GM12875 (cell line): ENCODE measurements at regions not wholly inside any gene's neighbourhood (a gene's known extent, or its start where the extent isn't known, plus 50 kb on each side); places are given as distances from the start of the nearest gene placed in this dataset.

Experiments
- H3K4me3 ChIP-seq: one replicate; pipeline ENCODE4 v1.5.1; 2011; ENCODE audit warnings: low read depth, low read length, control low read depth
- TF ChIP-seq, protein P1 (sequence below): IDR thresholded peaks from 2 replicates; pipeline ENCODE4 v1.5.1; 2011; ENCODE audit warnings: low read depth, mild to moderate bottlenecking, control low read depth, inconsistent platforms, low read length, moderate library complexity, borderline replicate concordance; ENCODE audit not compliant: insufficient read depth

DNA sequence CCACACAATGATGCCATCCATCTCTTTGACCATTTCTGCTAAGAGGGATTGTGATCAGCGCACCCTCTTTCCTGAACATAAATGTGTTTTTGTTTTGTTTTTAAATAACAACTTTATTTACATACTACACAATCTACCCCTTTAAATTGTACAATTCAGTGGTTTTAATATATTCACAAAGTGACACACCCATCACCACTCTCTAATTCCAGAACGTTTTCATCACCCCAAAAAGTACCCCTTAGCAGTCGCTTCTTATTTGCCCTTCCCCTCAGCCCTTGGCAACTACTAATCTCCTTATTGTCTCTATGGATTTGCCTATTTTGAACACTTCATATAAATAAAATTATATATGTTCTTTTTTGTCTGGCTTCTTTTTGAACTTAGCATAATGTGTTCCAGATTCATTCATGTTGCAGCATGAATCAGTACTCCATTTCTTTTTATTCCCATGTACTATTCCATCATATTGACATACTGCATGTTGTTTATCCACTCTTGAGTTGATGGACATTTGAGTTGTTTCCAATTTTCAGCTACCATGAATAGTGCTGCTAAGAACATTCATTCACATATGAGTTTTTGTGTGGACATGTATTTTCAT is 150.9 kb upstream of the NABP1 start:
- TF ChIP-seq, protein P1, sequence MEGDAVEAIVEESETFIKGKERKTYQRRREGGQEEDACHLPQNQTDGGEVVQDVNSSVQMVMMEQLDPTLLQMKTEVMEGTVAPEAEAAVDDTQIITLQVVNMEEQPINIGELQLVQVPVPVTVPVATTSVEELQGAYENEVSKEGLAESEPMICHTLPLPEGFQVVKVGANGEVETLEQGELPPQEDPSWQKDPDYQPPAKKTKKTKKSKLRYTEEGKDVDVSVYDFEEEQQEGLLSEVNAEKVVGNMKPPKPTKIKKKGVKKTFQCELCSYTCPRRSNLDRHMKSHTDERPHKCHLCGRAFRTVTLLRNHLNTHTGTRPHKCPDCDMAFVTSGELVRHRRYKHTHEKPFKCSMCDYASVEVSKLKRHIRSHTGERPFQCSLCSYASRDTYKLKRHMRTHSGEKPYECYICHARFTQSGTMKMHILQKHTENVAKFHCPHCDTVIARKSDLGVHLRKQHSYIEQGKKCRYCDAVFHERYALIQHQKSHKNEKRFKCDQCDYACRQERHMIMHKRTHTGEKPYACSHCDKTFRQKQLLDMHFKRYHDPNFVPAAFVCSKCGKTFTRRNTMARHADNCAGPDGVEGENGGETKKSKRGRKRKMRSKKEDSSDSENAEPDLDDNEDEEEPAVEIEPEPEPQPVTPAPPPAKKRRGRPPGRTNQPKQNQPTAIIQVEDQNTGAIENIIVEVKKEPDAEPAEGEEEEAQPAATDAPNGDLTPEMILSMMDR: no peak
- H3K4me3 ChIP-seq: no peak overlapping the region

DNA sequence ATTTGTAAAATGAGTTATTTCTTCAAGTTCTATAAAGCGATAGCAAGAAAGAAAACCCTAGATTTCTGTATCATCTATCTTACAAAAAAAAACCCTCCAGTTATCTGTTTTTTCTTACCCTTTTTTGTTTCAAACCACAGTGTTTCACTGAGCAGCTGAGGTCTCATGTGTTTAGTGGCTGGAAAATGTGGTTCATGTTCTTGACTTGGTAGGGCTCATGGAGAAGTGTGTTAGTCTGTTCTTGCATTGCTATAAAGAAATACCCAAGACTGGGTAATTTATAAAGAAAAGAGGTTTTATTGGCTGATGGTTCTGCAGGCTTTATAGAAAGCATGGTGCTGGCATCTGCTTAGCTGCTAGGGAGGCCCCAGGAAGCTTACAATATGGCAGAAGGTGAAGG is 147.3 kb upstream of the NABP1 start:
- no peak overlapping the region for H3K4me3 ChIP-seq
- TF ChIP-seq, protein P1: no peak

DNA sequence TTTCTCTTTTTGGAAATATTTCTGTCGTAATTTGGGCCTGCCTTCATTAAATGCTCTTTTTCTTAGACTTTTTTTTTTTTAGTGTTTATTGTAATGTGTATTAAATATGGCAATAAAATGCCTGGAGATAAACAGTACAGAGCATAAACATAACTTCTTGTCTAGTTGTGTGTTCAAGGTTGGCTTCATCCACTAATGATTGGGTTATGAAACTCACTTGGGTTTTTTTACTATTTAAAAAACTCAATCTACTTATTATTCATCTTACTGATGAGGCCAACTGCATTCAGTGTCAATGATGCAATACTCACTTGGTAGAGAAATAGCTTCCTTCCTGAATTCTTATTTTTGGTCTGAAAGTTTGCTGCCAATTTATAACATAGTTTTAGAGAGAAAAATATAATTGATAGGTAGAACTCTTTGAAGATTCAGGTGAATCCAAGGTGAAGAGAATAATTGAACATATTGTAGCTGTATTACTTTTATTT is 144.2 kb upstream of the NABP1 start:
- no peak overlapping the region for H3K4me3 ChIP-seq
- TF ChIP-seq, protein P1: no peak

DNA sequence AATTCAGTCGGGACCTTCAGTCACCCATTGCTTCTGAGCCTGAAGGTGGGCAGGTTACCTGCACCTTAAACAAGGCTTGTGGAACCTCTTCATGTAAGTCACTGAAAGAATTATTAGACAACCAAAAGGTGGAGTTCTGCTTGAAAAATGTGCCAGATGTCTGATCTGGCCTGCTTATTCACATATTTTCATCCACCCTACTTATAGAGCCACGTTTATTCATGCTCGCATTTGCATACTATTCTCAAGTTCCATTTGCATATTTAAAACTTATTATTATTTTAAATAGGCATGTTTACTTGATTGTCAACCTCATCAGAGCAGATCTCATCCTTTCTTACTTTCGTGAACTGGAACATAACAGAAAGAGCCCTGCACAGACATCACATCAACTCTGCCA is 140.0 kb upstream of the NABP1 start:
- H3K4me3 ChIP-seq: no peak overlapping the region
- TF ChIP-seq, protein P1: no peak

DNA sequence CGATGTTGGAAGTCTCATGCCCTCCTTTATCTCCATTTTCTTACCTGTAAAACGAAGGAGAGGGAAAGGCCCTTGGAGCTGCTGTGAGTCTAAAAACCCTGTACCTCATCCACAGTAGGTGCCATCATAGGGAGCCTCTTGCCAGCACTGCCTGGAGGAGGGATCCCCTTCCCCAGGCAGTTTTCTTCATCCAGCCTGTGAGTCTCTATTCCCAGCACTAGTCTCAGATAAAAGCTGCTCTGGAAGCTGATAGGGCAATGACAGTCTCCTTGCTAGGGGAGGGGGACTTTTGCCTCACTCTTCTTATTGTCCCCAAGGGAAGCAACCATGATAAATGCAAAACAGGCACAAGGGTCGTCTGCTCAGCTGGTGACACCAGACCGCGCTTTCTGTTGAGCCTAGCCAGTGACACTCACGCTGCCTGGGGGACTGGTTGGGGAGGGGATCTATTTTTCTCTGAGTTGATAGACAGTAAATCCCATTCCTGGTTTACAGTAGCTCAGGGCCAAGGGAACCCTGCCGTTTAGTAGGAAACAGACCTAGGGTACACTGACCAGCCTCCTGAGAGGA is 139.5 kb upstream of the NABP1 start:
- no peak overlapping the region for H3K4me3 ChIP-seq
- TF ChIP-seq, protein P1: no peak

DNA sequence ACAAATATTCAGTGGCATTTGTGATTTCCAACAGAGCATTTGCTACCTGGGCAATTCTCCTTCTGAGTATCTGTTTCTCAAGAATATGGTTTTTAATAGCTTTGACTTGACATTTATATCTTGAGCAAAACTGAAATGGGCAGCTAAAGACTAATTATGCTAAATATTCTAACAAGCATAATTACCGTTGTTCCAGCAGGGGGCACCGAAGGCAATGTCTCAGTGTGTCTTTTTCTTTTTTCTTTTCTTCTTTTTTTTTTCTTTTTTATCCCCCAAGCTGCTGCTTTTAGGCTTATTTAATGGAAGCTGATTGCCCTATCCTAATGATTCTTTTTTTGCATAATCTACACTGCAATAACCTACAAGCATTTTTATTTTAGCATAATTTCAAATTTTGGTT is 138.9 kb upstream of the NABP1 start:
- no peak overlapping the region for H3K4me3 ChIP-seq
- TF ChIP-seq, protein P1: peak; percentile 38; the same call in 1 of the 2 replicates

DNA sequence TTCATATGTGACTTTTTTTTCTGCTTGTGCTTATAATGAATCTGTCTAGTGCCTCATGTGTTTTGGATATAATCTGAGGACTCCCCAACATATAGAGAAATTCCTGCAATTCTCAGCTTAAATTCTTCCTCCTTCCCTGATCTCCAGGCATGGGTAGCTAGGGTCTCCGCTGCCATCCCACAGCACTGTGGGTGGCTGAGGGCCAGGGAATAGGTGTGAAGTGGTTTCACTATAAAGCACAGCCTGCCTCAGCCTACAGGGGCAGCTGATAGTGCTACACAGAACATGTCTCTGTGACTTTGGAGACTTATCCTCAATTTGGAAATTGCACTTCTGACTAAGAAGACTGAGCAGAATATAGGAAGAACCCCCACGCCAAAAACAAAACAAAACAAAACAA is 137.3 kb upstream of the NABP1 start:
- no peak overlapping the region for H3K4me3 ChIP-seq
- TF ChIP-seq, protein P1: no peak
